OCI-LY3 (cell line): ENCODE measurements at regions not wholly inside any gene's neighbourhood (a gene's known extent, or its start where the extent isn't known, plus 50 kb on each side); places are given as distances from the start of the nearest gene placed in this dataset.
"Not testable (repeated sequence)": the region's sequence is repeated elsewhere in the genome, so short reads cannot be mapped to it uniquely, and the experiment has no call there.

ENCODE experiments used
- EZH2phosphoT487 ChIP-seq: fragments of 200-600 bp; shearing (Covaris generic); IDR thresholded peaks from 2 replicates; pipeline ENCODE4 v1.6.1; 2018; ENCODE audit warnings: antibody characterized with exemption, mixed run types, low read depth
- TF ChIP-seq, protein P1 (sequence below): fragments of 200-600, 300-600 bp; sonication (generic); IDR thresholded peaks from 2 replicates; pipeline ENCODE4 v1.5.1; 2014; ENCODE audit warnings: antibody characterized with exemption, low read length, low read depth

DNA sequence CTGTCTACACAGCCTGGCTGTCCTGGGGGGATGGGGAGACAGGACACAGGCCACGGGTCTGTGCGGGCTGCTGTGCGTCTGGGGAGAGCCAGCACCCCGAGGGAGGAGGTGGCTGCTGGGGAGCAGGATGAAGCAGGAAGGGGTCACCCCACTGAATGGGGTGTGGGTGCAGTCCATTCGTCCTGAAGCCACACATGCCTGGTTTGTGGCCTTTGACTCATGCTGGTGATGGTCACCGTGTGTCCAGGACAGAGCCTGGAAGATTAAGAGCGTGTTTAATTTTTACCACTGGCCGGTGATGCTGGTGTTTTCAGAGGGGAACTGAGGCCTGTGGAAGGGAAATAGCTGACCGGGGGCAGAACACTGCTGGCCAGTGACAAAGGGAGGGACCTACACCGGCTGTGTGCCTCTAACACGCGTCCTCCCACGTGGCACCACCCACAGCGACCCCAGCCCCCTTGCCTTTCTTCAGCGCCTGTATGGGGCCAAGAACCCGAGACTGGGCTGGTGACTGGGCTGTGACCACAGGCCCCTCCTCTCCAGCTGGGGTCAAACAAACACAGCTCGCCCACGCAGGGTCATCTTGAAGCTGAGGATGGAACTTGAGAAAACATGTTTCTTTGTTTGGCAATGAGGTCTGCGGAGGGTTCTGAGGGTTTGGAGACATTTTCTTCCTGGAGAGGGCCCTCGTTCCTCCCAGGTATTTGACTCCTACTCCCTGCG lies 99.5 kb upstream of the LRPAP1 start:
- TF ChIP-seq, protein P1, sequence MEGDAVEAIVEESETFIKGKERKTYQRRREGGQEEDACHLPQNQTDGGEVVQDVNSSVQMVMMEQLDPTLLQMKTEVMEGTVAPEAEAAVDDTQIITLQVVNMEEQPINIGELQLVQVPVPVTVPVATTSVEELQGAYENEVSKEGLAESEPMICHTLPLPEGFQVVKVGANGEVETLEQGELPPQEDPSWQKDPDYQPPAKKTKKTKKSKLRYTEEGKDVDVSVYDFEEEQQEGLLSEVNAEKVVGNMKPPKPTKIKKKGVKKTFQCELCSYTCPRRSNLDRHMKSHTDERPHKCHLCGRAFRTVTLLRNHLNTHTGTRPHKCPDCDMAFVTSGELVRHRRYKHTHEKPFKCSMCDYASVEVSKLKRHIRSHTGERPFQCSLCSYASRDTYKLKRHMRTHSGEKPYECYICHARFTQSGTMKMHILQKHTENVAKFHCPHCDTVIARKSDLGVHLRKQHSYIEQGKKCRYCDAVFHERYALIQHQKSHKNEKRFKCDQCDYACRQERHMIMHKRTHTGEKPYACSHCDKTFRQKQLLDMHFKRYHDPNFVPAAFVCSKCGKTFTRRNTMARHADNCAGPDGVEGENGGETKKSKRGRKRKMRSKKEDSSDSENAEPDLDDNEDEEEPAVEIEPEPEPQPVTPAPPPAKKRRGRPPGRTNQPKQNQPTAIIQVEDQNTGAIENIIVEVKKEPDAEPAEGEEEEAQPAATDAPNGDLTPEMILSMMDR: not testable (repeated sequence)
- not testable (repeated sequence) for TF ChIP-seq EZH2phosphoT487
